Epithelial cell of esophagus (primary cell): ENCODE measurements at regions not wholly inside any gene's neighbourhood (a gene's known extent, or its start where the extent isn't known, plus 50 kb on each side); places are given as distances from the start of the nearest gene placed in this dataset.
"Not testable (repeated sequence)": the region's sequence is repeated elsewhere in the genome, so short reads cannot be mapped to it uniquely, and the experiment has no call there.

ENCODE experiments used
- DNase-seq: peaks from one replicate; pipeline ENCODE4 v3.0.0; 2010; ENCODE audit warnings: low read depth
- H3K4me3 ChIP-seq: 2 replicates; pipeline ENCODE4 v1.5.1; 2011; ENCODE audit warnings: mild to moderate bottlenecking, low read length, control low read depth
- TF ChIP-seq, protein P1 (sequence below): IDR thresholded peaks from 2 replicates; pipeline ENCODE4 v1.5.1; 2011; ENCODE audit warnings: low read depth, mild to moderate bottlenecking, low read length, control low read depth, inconsistent platforms; ENCODE audit not compliant: insufficient read depth; ENCODE audit errors: missing control alignments

DNA sequence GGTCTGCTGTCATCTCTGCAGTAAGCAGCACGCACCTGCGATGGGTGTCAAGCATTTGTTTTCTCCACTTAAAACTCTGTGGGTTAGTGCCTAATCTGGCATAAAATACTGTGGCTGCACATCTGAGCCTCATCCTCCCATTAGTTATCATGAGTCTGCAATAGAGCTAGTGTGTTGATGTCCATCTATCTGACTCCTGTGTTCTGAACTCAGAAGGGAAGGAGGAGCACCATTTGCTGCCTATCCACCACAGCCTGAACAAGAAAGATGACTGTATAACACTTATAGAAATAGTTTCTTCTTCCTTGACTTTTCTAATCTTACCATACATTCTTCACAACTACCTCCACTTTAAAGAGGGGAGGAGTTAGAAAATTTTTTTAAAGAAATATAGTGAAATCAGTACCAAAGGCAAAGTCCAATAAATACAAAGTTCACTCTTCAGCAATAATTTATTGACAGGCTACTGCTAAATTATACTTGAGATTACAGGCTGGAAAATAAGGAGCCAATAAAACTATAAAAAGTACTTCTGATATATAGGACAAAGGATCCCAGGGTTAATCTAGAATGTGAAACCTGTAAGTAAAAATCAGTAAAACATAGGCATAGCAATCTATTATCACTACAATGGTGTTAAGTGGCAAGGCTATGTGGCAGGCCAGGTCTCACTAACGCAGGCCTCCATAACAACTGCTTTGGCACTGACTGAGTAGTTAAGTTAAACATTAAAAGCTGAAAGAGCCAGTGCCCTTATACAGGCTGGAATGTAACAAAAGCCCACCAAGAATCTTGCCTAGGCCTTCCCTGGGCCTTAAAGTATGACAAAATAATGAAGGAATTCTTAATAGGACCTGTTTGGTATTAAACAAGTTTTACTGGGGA is 70.2 kb downstream of the LGALS9C start:
- not testable (repeated sequence) for DNase-seq, H3K4me3 ChIP-seq

DNA sequence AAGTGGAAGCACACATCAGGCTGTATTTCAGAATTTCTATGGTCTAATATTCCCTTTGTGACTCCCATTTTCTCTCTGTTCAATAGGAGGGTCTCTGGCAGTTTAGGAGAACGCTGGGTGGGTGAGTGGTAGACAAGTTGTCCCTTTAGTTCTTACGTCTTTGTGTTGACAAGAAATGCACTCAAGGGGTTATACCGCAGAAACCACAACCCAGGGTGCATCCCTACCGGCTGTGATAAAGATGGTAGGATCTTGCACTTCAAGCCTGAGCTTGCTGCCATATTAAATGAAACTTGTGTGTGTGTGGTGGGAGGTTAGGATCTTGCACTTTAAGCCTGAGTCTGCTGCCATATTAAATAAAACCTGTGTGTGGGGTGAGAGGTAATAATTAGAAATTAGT is 80.5 kb downstream of the LGALS9C start:
- DNase-seq: not testable (repeated sequence)

DNA sequence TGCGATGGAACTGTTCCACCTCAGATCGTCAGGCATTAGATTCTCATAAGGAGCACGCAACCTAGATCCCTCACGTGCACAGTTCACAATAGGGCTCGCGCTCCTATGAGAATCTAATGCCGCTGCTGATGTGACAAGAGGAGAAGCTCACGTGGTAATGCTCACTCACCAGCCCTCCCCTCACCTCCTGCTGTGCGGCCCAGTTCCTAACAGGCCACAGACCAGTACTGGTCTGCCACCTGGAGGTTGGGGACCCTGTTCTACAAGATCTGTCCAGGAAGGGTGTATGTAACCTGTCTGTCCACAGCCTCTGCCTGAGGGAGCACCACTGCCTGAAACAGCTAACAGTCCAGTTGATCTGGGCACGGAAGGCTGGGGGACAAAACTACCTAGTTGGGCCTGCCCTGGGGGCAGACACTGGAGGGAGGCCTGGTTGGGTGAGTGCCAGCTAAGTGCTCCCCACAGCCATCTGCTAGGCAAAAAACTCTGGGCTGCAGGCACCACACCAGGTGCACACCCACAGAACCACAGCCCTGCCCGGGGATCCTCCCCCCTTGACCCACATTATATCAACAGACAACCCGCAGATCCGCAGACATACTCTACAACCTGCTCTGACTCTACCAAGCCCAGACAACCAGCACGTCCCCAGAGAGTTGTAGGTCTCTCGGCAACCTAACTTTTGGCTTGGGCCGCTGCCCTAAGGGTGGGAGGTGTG is 80.7 kb downstream of the TBC1D28 start:
- not testable (repeated sequence) for DNase-seq

More for the DNA sequence above, 80.5 kb downstream of the LGALS9C start:
- H3K4me3 ChIP-seq: not testable (repeated sequence)

DNA sequence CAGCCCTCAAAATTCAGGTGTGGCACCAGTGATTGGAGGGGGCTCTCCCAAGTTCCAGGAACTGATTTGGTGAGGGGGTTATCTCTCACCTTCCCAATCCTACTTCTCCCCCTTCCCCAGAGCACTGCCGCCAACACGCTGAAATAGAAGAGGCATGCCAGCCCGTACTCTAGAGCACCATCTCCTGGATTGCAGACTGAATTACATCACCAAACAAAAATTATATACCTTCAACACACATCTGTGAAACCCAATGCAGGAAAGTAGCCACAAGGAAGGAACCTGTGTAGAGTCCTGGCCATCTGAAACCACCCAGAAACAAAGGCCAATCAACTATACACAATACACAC is 80.1 kb downstream of the TBC1D28 start:
- not testable (repeated sequence) for H3K4me3 ChIP-seq
- peak; percentile 40 for DNase-seq
- TF ChIP-seq, protein P1, sequence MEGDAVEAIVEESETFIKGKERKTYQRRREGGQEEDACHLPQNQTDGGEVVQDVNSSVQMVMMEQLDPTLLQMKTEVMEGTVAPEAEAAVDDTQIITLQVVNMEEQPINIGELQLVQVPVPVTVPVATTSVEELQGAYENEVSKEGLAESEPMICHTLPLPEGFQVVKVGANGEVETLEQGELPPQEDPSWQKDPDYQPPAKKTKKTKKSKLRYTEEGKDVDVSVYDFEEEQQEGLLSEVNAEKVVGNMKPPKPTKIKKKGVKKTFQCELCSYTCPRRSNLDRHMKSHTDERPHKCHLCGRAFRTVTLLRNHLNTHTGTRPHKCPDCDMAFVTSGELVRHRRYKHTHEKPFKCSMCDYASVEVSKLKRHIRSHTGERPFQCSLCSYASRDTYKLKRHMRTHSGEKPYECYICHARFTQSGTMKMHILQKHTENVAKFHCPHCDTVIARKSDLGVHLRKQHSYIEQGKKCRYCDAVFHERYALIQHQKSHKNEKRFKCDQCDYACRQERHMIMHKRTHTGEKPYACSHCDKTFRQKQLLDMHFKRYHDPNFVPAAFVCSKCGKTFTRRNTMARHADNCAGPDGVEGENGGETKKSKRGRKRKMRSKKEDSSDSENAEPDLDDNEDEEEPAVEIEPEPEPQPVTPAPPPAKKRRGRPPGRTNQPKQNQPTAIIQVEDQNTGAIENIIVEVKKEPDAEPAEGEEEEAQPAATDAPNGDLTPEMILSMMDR: peak; percentile 58

More for the DNA sequence above, 80.7 kb downstream of the TBC1D28 start:
- not testable (repeated sequence) for H3K4me3 ChIP-seq

DNA sequence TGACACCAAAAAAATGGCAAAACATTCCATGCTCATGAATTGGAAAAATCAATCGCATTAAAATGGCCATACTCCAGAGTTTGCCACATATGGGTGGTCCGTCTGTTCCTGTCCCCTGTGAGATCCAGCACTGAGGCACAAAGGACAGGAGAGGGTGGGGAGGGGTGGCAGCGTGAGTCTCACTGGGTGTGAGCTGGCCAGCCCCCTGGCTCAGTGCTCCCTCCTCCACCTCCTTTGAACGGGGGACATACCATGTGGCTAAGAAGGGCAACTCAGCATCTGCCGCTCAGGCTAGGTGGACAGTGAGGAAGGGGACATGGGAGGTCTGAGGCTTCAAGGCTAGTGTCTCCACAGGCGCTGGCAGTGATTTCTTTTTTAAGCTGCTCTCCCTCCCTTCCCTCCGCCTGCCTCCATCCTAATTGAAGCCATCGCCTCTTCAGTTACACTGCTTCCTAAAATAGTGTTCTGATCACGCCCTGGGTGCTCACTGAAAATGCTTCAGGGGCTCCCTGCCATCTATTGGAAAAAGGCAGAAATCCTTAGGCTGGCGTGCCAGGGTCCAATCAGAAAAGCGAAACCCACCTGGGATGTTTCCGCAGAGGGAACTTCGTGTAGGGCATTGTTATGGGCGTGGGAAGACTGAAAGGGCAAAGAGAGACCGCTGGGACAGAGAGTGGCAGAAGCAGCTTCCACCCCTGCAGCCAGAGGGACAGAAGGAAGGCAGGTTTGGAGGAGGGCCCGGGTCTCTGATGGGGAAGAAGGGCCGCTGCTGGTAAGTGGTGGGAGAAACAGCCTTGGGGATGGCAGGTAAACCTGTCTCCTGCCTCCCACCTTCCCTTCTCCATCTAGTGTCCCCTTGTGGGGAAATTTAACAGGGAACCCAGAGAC is 75.8 kb downstream of the TBC1D28 start:
- H3K4me3 ChIP-seq, DNase-seq: not testable (repeated sequence)

DNA sequence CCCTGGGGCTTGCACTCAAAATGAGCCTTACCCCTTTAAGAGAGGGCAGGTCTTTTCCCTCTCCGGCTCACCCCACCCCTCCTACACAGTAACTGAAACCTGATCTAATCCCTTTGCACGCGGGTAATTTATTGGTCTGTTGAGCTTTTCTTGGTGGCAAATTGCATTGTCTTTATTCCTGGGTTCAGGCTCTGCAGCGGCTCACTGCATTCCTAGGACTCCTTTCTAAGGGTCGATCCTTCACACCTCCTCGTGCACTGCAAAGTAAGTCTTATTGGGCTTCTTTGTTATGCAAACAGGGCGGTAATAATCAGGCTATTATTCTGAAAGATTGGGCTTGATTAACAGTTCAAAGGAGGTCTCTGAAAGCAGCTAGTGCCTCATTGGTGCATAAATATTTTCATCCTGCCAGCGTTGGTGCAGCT is 74.7 kb downstream of the TBC1D28 start:
- peak; percentile 10 for DNase-seq
- H3K4me3 ChIP-seq: peak overlapping the region; percentile 15

DNA sequence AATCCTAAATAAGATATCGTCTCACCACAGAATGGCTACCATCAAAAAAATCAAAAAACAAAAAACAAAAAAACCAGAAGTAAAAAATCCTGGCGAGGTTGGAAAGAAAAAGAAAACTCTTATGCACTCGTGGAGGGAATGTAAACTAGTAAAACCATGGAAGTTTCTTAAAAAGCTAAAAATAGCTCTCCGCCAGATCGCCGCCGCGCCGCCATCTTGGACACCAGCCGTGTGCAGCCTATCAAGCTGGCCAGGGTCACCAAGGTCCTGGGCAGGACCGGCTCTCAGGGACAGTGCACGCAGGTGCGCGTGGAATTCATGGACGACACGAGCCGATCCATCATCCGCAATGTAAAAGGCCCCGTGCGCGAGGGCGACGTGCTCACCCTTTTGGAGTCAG is 71.7 kb downstream of the TBC1D28 start:
- not testable (repeated sequence) for H3K4me3 ChIP-seq, DNase-seq

DNA sequence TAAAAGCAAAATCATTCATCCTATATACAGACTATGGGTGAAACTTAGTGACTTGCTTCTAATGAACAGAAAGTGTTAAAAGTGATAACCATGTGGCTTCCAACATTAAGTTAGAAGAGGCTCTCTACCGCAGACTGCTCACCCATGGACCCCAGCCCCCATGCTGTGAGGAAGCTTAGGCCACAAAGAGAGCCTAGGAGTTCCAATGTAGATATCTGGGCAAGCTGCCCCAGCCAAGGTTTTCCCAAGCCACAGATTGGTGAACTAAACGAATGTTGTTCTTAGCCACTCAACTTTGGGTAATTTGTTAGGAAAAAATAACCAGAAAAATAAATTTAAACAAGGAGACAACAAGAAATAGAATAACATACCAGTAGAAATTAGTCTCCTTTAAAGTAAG is 70.1 kb downstream of the TBC1D28 start:
- DNase-seq, H3K4me3 ChIP-seq: not testable (repeated sequence)
